ENCODE measurements at regions not wholly inside any gene's neighbourhood (a gene's known extent, or its start where the extent isn't known, plus 50 kb on each side); places are given as distances from the start of the nearest gene placed in this dataset.
A peak's percentile ranks its signal among the peaks of the same experiment; 100 is the strongest.

GRCh38 chrX:99117011-99117410 is 1293.1 kb downstream of the PCDH19 start:
- Mint-ChIP-seq H3K27ac (ENCODE audit: low read depth, unreplicated experiment) (no peak overlapping the region), H3K4me3 (ENCODE audit: unreplicated experiment) (no peak overlapping the region), H3K4me1 (ENCODE audit: insufficient read depth, unreplicated experiment) (no peaks in the 10 kb centered on the region), H3K27me3 (ENCODE audit: insufficient read depth, unreplicated experiment) (peaks cover 21% of the 10 kb centered on the region), H3K9me3 (ENCODE audit: unreplicated experiment) (no peaks in the 10 kb centered on the region), H3K36me3 (ENCODE audit: insufficient read depth, unreplicated experiment) (no peaks in the 10 kb centered on the region)
- no TSS peak for BruUV-seq (replicated peaks)
- intact Hi-C loops (cut with micrococcal nuclease) = no loop called here
- CTCF ChIA-PET = interaction anchor here (0.6 kb wide), 1 partner anchor 21 kb away, joined by 3 read pairs; no protein-coding TSS in a partner anchor
- DNase-seq (ENCODE audit: unreplicated experiment) = no peak
- POLR2A ChIA-PET = no interaction called here
- TF ChIP-seq CTCF (IDR thresholded peaks at IDR 0.05; ENCODE audit: unreplicated experiment) = no peak

- no peak overlapping the region for H3K27ac Mint-ChIP-seq (ENCODE audit: low read depth, unreplicated experiment)
- ChIA-PET CTCF (interaction anchor here (0.6 to 0.7 kb wide), 4 partner anchors 15 to 97 kb away, joined by 3 to 4 read pairs (median 4); no protein-coding TSS in a partner anchor), POLR2A (interaction anchor here (0.7 kb wide), 1 partner anchor 127 kb away, joined by 3 read pairs; no protein-coding TSS in a partner anchor)
- H3K36me3 Mint-ChIP-seq (ENCODE audit: insufficient read depth, unreplicated experiment) = no peaks in the 10 kb centered on the region
- H3K9me3 Mint-ChIP-seq (ENCODE audit: unreplicated experiment) = no peaks in the 10 kb centered on the region
- H3K27me3 Mint-ChIP-seq (ENCODE audit: insufficient read depth, unreplicated experiment) = peaks cover 14% of the 10 kb centered on the region
- BruUV-seq (replicated peaks) = no TSS peak
- no peak for TF ChIP-seq CTCF (IDR thresholded peaks at IDR 0.05; ENCODE audit: unreplicated experiment)
- no peak overlapping the region for H3K4me3 Mint-ChIP-seq (ENCODE audit: unreplicated experiment)
- H3K4me1 Mint-ChIP-seq (ENCODE audit: insufficient read depth, unreplicated experiment) = no peaks in the 10 kb centered on the region
- DNase-seq (ENCODE audit: unreplicated experiment) = no peak
- intact Hi-C loops (cut with micrococcal nuclease) = no loop called here
Measured at GRCh38 chrX:99095965-99096635, 1314.0 kb downstream of the PCDH19 start.

GRCh38 chrX:99091459-99091858 is 1318.6 kb downstream of the PCDH19 start:
- Mint-ChIP-seq H3K4me1 (ENCODE audit: insufficient read depth, unreplicated experiment) (no peaks in the 10 kb centered on the region), H3K27me3 (ENCODE audit: insufficient read depth, unreplicated experiment) (peaks cover 11% of the 10 kb centered on the region), H3K36me3 (ENCODE audit: insufficient read depth, unreplicated experiment) (no peaks in the 10 kb centered on the region), H3K27ac (ENCODE audit: low read depth, unreplicated experiment) (no peak overlapping the region), H3K4me3 (ENCODE audit: unreplicated experiment) (no peak overlapping the region), H3K9me3 (ENCODE audit: unreplicated experiment) (no peaks in the 10 kb centered on the region)
- CTCF ChIA-PET = no interaction called here
- DNase-seq (ENCODE audit: unreplicated experiment) = no peak
- POLR2A ChIA-PET = no interaction called here
- no peak for TF ChIP-seq CTCF (IDR thresholded peaks at IDR 0.05; ENCODE audit: unreplicated experiment)
- intact Hi-C loops (cut with micrococcal nuclease) = no loop called here
- no TSS peak for BruUV-seq (replicated peaks)

GRCh38 chrX:99078301-99078700 is 1331.8 kb downstream of the PCDH19 start:
- no TSS peak for BruUV-seq (replicated peaks)
- ChIA-PET CTCF (interaction anchor here (0.7 kb wide), 1 partner anchor 1732 kb away, joined by 3 read pairs; no protein-coding TSS in a partner anchor), POLR2A (no interaction called here)
- H3K27me3 Mint-ChIP-seq (ENCODE audit: insufficient read depth, unreplicated experiment) = peaks cover 4% of the 10 kb centered on the region
- no peak overlapping the region for H3K27ac Mint-ChIP-seq (ENCODE audit: low read depth, unreplicated experiment)
- no peak overlapping the region for H3K4me3 Mint-ChIP-seq (ENCODE audit: unreplicated experiment)
- TF ChIP-seq CTCF (IDR thresholded peaks at IDR 0.05; ENCODE audit: unreplicated experiment) = no peak
- no peaks in the 10 kb centered on the region for H3K4me1 Mint-ChIP-seq (ENCODE audit: insufficient read depth, unreplicated experiment)
- intact Hi-C loops (cut with micrococcal nuclease) = no loop called here
- H3K9me3 Mint-ChIP-seq (ENCODE audit: unreplicated experiment) = no peaks in the 10 kb centered on the region
- DNase-seq (ENCODE audit: unreplicated experiment) = peak; percentile 34
- no peaks in the 10 kb centered on the region for H3K36me3 Mint-ChIP-seq (ENCODE audit: insufficient read depth, unreplicated experiment)

Data from MCF 10A (cell line).